Ovary (tissue), 7 donors: ENCODE measurements at regions not wholly inside any gene's neighbourhood (a gene's known extent, or its start where the extent isn't known, plus 50 kb on each side); places are given as distances from the start of the nearest gene placed in this dataset.

Experiments
- DNase-seq, 5 donors: peaks; one replicate each; pipeline ENCODE4 v3.0.0-alpha.2; 2019 to 2020
- H3K27ac ChIP-seq, 2 donors: fragments of 200-600 bp; one replicate each; pipeline versions ENCODE4 v1.5.1 to v1.8.0; 2019 to 2022
- H3K27me3 ChIP-seq: fragments of 200-600 bp; one replicate; pipeline ENCODE4 v1.8.0; 2022
- H3K36me3 ChIP-seq: fragments of 200-600 bp; sonication (generic); one replicate; pipeline ENCODE4 v1.5.1; 2019
- H3K4me1 ChIP-seq: one replicate; pipeline ENCODE4 v1.8.1; 2013; ENCODE audit warnings: mild to moderate bottlenecking, moderate library complexity; ENCODE audit not compliant: insufficient read depth
- H3K4me3 ChIP-seq: fragments of 200-600 bp; sonication (generic); one replicate; pipeline ENCODE4 v1.5.1; 2017
- H3K9me3 ChIP-seq, 2 donors: fragments of 200-600 bp in 1 of 2; sonication (generic) in 1 of 2; one replicate each; pipeline versions ENCODE4 v1.5.1 to v1.8.1; 2013 to 2019; ENCODE audit warnings: mild to moderate bottlenecking in 1 of 2, moderate library complexity in 1 of 2
- CTCF ChIP-seq, 3 donors: fragments of 450-650 bp in 2 of 3; fragments of 200-600 bp in 1 of 3; IDR thresholded peaks; one replicate each; pipeline versions ENCODE4 v1.5.1 to v1.8.0; 2016 to 2022; ENCODE audit warnings: antibody characterized with exemption in 3 of 3, mild to moderate bottlenecking in 1 of 3
- EP300 ChIP-seq: sonication (generic); formaldehyde crosslinking; IDR thresholded peaks from one replicate; pipeline ENCODE4 v1.6.1; 2017; ENCODE audit warnings: antibody characterized with exemption
- POLR2A ChIP-seq: fragments of 450-650 bp; IDR thresholded peaks from one replicate; pipeline ENCODE4 v1.6.1; 2017; ENCODE audit warnings: antibody characterized with exemption, mild to moderate bottlenecking, moderate library complexity
- WGBS, 3 donors: extraction: QIAGEN DNeasy Blood & Tissue Kit in 1 of 3; methylation state at CpG; one replicate each; pipeline versions ENCODE4 v1.1.5 to v1.1.7; 2013 to 2017; 5-methylcytosine and 5-hydroxymethylcytosine counted together
- intact Hi-C, 4 donors: fragments of 100-400 bp; cut with DNase I; formaldehyde crosslinking; loops; one replicate each; pipeline versions ENCODE4 v1.11.0 to v1.15.1; 2022 to 2023
- donor health status: DM: no; HTN: no; CAD: no; lungs with moderate emphysema.
- donor health status: DM: no; HTN: no; CAD: no.
- donor health status: Bipolar disorder and iron deficiency.
- donor health status: DM: no; HTN: no; CAD: no.
- donor health status: DM: yes; HTN: yes; CAD: no.

GRCh38 chr7:89401099-89401498 is 605.6 kb upstream of the TEX47 start:
- no peak for TF ChIP-seq EP300
- TF ChIP-seq CTCF (IDR thresholded peaks at IDR 0.05): no peak
- no peak for TF ChIP-seq POLR2A
- Histone ChIP-seq H3K36me3 (no peaks in the 10 kb centered on the region), H3K27ac (peak overlapping the region in 1 of 2 donors; percentile 12), H3K4me1 (peaks cover 5% of the 10 kb centered on the region), H3K9me3 (no peaks in the 10 kb centered on the region), H3K27me3 (no peaks in the 10 kb centered on the region), H3K4me3 (no peak overlapping the region)
- intact Hi-C loops: no loop called here
- no peak for DNase-seq

GRCh38 chr7:89401690-89402089 is 606.2 kb upstream of the TEX47 start:
- intact Hi-C loops: no loop called here

GRCh38 chr7:89451911-89452310 is 656.4 kb upstream of the TEX47 start:
- no peaks in the 10 kb centered on the region for H3K9me3 ChIP-seq
- TF ChIP-seq CTCF (IDR thresholded peaks at IDR 0.05): no peak
- TF ChIP-seq POLR2A: no peak
- no peak for TF ChIP-seq EP300
- H3K4me1 ChIP-seq: no peaks in the 10 kb centered on the region
- intact Hi-C loops: no loop called here
- no peak for DNase-seq
- H3K4me3 ChIP-seq: no peak overlapping the region
- H3K27ac ChIP-seq: no peak overlapping the region
- no peaks in the 10 kb centered on the region for H3K27me3 ChIP-seq
- H3K36me3 ChIP-seq: no peaks in the 10 kb centered on the region

More at GRCh38 chr7:89401690-89402089, 606.2 kb upstream of the TEX47 start:
- Histone ChIP-seq H3K27me3 (no peaks in the 10 kb centered on the region), H3K4me3 (no peak overlapping the region), H3K4me1 (peaks cover 5% of the 10 kb centered on the region), H3K9me3 (no peaks in the 10 kb centered on the region), H3K27ac (peak overlapping the region in 1 of 2 donors; percentile 12), H3K36me3 (no peaks in the 10 kb centered on the region)
- no peak for DNase-seq
- 2 to 14% (median 4%) methylated on average over 4 of the region's 4 CpGs for WGBS, 3 donors
- TF ChIP-seq EP300 (no peak), CTCF (IDR thresholded peaks at IDR 0.05) (no peak), POLR2A (no peak)

GRCh38 chr7:89456556-89456955 is 661.0 kb upstream of the TEX47 start:
- intact Hi-C loops: no loop called here
- no peak for TF ChIP-seq POLR2A
- Histone ChIP-seq H3K27me3 (no peaks in the 10 kb centered on the region), H3K36me3 (no peaks in the 10 kb centered on the region), H3K4me1 (no peaks in the 10 kb centered on the region), H3K4me3 (no peak overlapping the region), H3K9me3 (no peaks in the 10 kb centered on the region), H3K27ac (no peak overlapping the region)
- DNase-seq: no peak
- WGBS, 3 donors: 65 to 81% (median 71%) methylated on average over 1 of the region's 1 CpG

- no peak for TF ChIP-seq CTCF (IDR thresholded peaks at IDR 0.05)
- no peak for TF ChIP-seq POLR2A
- TF ChIP-seq EP300: no peak
- H3K4me3 ChIP-seq: no peak overlapping the region
- no peaks in the 10 kb centered on the region for H3K9me3 ChIP-seq
- no peak for DNase-seq
- no peaks in the 10 kb centered on the region for H3K4me1 ChIP-seq
- no peaks in the 10 kb centered on the region for H3K27me3 ChIP-seq
- WGBS, 3 donors: 26 to 45% (median 28%) methylated on average over 3 of the region's 3 CpGs
- no peak overlapping the region for H3K27ac ChIP-seq
- intact Hi-C loops: no loop called here
- no peaks in the 10 kb centered on the region for H3K36me3 ChIP-seq
These were observed 662.6 kb upstream of the TEX47 start for GRCh38 chr7:89458114-89458513.
